Stimulated activated CD4-positive, alpha-beta T cell treated with anti-CD3 and anti-CD28 coated beads, Interleukin-2, amount 100 ng/mL, for 48 hours (primary cell): ENCODE measurements at regions not wholly inside any gene's neighbourhood (a gene's known extent, or its start where the extent isn't known, plus 50 kb on each side); places are given as distances from the start of the nearest gene placed in this dataset.

Experiments
- DNase-seq, 2 donors: peaks; one replicate each; pipeline ENCODE4 v3.0.0-alpha.2; 2020

- DNase-seq, result no peak
These were observed 348.6 kb downstream of the PTEN start for GRCh38 chr10:88212069-88212468.

- no peak for DNase-seq
These were observed 349.7 kb downstream of the PTEN start for GRCh38 chr10:88213065-88213605.

GRCh38 chr10:88216976-88217375 is 353.6 kb downstream of the PTEN start:
- no peak for DNase-seq

DNA sequence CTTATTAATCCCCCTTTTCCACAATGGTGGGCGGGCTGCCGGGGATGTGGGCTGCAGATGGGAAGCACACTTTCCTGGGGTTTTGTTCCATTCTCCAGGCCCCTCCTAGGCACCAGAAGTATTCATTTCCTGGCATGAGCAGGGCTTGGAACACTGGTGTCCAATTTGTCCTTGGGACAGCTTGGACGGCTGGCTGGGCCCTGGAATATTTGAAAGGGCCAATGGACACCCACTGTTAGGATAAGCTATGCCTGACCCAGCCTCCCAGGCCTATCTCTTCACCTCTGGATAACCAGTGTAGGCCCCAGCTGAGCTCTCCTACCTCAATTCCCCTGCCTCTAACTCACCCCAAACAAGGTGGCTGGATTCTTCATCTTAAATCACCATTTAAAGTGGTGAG is 354.9 kb downstream of the PTEN start:
- DNase-seq, result no peak

DNA sequence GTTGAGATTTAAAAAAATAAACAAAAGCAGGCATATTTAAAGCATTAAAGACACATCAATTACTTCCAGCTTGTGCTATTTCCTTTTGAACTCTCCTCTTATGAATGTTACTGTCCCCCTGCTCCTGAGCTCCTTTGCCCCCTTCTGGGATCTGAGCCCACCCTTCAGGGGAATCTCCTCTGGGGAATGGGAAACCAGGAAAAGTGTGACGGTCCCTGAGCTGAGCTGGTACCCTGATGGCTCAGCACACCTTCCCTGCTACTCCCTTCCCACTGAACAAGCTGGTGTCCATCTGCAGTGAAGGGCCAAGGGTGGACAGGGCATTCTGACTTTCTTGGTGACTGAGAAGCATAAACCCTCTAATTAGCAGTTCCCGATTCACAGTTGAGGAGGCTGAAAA is 356.3 kb downstream of the PTEN start:
- DNase-seq, result no peak

- DNase-seq, result no peak
These were observed 357.9 kb downstream of the PTEN start for GRCh38 chr10:88221010-88221973.

- no peak for DNase-seq
These were observed 359.5 kb downstream of the PTEN start for GRCh38 chr10:88222881-88223280.
